CD4-positive, alpha-beta T cell treated with Interleukin-15 for 1 hour (primary cell): ENCODE measurements at regions not wholly inside any gene's neighbourhood (a gene's known extent, or its start where the extent isn't known, plus 50 kb on each side); places are given as distances from the start of the nearest gene placed in this dataset.

Experiments
- DNase-seq: peaks from one replicate; pipeline ENCODE4 v3.0.0-alpha.2; 2020

DNA sequence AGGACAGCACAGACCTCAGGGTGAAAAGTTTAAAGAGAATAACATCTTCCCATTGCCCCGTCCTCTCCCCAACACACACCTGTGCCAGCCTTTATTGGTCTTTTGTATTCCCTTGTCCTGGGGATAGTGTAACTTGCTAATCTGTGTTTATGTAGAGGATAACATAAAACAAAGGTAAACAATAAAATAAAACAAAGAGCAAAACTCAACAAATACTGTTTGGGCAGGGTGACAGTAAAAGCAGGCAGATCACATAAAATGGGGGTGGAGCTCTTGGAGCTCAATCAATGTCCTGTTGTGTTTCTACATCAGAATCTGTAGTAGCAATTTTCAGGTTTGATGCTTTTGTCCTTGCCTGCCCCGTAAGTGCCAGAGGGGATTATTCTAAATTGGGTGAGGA lies 1939.7 kb downstream of the TP53TG3F start:
- DNase-seq = no peak

DNA sequence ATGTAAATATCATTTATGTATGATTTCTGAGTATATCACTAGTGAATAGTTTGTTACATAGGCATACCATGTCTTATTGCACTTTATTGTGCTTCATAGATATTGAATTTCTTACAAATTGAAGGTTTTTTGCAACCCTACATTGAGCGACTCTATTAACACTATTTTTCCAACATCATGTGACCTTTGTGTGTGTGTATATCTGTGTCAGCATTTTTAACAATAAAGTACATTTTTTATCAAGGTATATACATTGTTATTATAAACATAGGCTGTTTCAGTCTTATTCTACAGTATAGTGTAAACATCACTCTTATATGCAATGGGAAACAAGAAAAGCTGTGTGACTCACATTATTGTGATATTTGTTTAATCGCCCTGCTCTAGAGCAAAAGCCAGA lies 1944.9 kb downstream of the TP53TG3F start:
- no peak for DNase-seq

DNA sequence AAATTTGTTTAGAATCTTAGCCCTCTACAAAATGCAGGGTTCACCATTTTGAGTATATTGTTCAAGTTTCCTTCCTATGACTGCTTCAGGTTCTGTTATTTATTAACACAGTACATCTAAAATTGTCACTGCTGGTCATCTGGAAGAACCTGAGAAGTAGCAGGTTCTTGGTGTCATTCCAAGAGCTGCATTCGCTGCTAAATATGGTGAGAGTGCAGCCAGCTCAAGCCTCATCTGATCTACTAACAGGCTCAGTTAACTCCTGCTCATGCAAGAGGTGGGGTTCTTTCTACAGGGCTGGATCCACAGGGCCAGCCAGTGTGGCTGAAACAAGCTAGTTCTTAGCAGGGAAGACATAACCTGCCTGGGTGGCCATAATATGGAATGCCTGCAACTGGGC lies 1946.1 kb downstream of the TP53TG3F start:
- DNase-seq = no peak

DNA sequence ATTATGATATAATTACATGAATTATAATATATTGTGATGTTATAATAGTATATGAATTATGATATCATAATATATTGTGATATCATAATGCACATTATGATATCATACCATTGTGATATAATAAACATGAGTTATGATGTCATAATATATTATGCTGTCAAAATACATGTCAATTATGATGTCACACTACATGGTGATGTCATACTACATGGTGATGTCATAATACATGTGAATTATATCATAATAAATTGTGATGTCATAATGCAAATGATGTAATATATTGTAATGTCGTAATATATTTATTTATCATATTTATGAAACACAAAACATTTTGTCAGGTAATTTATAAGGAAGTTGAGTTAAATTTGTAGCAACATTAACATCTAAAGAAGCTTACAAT lies 1950.1 kb downstream of the TP53TG3F start:
- DNase-seq = no peak

DNA sequence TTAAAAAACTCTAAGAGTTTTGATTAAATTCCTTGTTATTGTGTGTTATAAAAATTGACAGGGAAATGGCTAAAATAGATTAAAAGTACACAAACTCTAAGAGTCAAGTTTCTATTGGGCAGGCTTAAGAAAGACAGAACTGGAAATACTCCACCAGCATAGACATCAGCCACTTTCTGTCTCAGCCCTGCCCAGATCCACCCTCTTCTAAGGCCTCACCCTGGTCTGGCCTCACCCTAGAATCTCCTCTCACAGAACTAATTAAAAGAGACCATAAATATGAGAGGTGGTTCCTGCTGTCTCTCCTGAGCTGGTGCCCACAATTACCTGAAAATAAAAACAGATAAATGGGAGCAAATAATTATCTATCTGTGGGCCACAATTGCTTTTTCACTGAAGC lies 1951.0 kb downstream of the TP53TG3F start:
- no peak for DNase-seq

DNA sequence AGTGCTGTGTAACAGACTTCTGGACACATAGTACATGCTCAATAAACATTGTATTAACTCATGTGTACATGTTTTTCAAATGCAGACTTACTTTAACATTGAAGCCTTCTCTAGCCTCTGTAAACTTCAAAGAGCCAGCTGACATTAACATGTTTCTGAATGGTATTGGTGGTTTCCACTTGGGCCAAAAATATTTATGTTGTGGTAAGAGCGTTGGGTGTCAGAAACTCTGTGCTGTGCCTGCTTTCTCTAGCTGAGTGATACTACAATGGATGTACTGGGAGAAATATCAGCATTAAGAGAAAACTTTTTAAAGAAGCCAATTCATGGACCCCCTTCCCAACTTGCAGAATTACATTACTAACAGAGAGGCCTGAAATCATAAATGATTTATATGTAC lies 1951.7 kb downstream of the TP53TG3F start:
- no peak for DNase-seq

DNA sequence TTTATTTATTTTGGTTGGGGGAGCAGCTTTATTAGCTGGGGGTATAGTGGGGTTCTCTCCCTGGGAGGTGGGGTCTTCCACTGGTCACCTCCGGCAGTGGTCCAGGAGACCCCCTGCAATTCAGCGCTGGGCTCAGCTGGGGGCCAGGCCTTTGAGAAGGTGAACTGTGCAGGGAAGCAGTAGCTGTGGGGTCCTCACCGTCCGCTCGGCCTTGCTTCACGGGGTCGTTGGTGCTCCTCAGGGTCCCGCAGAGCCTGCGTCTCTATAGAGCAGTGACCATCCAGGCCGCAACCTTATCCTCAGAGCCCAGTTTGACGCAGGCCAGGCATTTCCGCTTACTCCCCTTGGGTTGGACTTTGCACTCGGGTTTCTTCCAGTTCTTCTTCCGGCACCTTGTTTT lies 1954.7 kb downstream of the TP53TG3F start:
- DNase-seq = no peak

DNA sequence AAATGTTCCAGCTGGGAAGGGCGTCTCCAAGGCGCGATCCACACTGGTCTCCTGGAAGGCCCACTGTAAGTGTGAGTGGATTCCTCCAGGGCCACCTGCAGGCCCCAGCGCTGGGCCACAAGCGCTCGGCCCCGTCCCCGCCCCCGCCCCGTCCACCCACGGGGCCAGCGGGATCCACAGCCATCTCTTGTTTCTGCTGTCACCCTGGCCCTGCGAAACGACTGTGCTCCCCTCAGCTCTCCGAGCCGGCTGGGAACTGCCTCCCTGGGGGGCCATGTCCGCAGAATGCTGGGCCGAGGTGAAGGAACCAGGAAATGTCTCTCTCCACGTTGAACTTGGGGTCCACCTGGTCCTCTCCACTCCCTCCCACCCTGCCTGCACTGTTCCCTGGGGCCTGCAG lies 1955.2 kb downstream of the TP53TG3F start:
- DNase-seq = no peak

DNA sequence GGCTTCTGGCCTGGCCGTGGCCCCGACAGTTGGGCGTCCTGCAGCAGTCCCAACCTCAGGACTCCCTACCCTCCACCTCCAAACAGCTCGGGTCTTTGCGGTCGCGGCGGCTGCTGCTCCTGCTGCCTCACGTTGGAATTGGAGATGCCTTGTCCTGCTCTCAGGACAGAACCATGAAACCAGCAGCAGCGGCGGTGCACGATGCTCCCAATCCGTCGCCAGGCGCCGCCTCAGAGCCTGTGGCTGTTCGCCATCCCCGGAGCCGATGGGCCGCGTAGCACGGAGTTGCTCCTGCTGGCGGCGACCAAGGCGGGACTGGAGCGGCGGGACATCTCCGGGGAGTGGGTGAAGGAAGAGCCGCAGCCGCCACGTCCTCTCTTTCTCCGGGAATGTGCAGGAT lies 1965.9 kb downstream of the TP53TG3F start:
- DNase-seq = no peak

DNA sequence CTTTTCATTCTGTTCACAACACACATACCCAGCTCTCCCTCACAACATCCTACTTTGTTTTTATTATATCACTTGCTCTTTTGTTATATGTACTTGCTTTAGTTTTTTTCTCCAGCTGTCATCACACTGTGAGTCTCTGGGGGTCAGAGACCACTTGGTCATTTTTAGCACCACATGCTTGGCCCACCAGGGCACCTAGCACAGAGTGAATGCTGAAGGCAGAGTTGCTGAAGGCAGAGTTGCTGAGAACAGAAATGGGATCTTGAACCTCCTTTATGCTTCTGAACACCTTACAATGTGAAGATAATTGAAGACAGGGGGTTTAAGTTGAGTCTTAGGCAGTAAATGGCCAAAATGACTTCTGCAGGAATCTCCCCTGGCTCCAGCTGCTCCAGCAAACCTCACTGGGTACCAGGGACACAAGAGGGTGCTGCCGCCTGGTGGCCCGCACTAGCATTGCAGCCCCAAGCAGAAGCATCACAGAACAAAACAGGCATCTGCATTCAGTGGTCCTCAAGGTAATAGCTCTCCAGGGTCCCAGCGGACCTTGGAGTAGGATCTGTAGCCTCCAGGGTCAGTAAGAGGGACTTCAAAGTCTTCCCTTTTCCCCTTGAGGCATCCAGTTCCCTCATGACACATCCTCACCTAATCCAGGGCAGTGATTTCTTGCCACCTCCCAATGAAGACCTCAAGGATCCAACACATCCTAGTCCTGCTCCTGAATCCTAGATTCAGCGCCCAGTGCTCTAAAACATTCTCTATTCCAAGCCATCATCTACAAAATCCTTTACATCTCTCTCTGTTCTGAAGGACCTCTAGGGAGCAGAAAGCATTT lies 1972.6 kb downstream of the TP53TG3F start:
- no peak for DNase-seq

DNA sequence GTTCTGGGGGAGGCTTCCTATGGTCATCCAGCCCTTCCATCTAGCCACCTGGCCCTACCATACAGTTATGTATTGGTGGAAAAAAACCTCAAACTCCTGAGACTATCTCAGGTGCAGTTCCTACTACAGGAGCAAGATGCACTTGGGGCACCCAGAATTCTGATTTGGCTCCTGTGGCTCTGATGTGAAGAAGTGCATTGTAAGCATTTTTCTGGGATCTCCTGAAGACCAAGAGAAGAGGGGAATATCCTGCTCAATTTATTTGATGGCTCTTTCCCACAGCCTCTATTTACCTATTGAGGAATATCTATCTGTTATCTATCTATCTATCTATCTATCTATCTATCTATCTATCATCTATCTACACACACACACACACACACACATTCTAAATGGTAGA lies 1981.5 kb downstream of the TP53TG3F start:
- DNase-seq = no peak

DNA sequence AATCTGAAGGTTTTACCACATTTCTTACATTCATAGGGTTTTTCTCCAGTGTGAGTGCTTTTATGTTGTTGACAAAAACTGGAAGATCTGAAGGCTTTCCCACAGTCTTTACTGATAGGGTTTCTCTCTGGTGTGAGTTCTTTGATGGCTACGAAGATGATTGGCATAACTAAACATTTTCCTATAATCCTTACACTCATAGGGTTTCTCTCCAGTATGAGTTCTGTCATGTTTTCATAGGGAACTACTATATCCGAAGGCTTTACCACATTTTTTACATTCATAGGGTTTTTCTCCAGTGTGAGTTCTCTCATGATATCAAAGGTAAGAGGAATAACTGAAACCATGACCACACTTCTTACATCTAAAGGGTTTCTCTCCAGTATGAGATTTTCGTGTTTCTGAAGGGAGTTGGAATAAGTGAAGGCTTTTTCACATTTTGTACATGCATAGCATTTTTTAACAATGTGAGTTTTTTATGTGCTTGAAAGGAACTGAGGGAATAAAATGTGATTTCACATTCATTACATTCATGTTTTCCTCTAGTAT lies 1987.7 kb downstream of the TP53TG3F start:
- DNase-seq = no peak

DNA sequence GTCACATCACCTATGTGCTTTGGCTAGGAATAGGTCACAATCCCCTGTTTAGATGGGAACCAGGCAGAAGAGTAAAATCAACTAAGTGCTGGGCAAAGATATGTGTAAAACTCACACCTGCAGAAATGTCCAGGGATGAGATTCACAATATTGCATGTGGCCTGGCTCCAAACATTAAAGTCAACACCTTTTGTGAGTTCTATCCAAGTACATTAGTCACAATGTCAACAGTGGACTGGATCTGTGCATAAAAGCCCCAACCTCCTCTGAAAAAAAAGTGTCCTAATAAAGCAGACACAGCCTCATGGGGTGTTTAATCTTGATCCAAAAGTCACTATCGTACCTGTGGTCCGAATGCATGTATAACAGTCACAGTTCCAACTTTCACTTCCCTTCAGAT lies 1990.3 kb downstream of the TP53TG3F start:
- DNase-seq = no peak

DNA sequence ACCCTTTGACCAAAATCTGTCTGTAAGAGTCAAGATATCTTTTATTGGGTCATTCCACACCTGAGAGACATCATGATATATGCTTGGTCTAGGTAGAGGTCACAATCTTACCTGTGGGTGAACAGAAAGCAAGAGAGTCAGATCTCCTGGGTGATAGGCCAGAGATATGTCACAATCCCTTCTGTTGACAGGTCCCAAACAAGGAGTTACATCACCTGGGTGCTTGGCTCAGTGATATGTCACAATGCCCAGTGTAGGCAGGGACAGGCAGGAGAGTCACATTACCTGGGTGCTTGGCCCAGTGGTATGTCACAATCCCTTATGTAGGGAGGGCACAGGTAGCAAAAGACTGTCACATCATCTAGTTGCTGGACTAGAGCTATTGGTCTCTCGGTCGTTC lies 1991.2 kb downstream of the TP53TG3F start:
- DNase-seq = no peak

DNA sequence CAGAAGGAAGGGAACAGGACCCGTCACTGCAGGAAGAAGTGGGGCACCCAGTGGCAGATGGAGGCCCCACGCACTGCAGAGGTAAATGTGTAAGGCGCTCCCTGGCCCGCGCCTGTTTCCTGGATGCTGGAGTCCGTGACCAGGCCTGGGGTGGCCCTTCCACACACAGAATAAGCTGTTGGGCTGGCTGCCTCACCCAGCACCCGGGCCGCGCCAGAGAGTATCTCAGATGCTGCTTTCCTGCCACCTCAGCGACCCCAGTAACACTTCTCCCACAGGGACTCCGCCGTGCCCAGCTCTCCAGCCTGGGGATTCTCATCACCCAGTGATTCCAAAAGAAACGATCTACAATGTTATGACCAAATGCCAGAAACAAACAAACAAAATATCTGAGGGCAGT lies 1993.1 kb downstream of the TP53TG3F start:
- DNase-seq = no peak

DNA sequence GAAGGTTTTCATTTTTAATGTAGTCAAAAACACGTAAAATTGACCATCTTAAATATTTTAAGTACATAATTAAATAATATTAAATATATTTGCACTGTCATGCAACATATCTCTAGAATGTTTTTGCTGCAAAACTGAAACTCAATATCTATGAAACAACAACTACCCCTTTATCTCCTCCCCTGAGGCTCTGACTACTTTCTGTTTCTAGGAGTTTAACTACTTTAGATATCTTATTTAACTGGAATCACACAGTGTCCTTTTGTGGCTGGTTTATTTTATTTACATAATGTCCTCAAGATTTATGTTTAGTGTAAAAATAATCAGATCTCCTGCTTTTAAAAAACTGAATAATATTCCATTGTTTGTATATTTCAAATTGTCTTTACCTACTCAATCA lies 2003.9 kb downstream of the TP53TG3F start:
- no peak for DNase-seq

DNA sequence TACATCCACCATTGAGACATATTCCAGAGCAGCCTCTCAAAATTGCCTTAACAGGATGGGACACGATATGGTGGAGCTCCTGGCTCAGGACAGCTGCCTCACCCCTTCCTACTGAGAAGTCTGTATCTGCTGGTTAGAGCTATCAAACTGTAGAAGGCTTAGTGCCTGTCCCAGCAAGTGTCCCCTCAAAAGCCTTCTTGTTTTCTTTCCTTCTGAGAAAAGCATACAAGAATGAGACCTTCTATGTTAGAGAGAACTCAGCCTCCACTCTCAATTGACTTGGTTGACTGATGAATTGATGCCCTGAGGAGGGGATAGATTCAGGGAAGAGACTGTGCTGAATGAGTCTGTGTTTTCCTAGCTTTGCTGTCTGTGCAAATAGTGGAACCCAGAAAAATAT lies 2020.9 kb downstream of the TP53TG3F start:
- DNase-seq = no peak

DNA sequence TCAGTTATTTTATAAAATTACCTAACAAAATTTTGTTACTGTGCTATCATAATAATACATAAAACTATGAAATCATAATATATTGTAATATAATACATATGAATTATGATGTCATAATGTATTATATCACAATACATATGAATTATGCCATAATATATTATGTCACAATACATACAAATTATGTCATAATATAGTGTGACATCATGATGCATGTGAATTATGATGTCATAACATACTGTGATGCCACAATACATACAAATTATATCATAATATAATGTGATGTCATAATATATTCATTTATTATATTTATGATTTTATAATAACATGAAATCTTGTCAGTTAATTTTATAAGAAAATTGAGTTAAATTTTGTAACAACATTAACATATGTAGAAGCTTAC lies 2021.6 kb downstream of the TP53TG3F start:
- DNase-seq = no peak

DNA sequence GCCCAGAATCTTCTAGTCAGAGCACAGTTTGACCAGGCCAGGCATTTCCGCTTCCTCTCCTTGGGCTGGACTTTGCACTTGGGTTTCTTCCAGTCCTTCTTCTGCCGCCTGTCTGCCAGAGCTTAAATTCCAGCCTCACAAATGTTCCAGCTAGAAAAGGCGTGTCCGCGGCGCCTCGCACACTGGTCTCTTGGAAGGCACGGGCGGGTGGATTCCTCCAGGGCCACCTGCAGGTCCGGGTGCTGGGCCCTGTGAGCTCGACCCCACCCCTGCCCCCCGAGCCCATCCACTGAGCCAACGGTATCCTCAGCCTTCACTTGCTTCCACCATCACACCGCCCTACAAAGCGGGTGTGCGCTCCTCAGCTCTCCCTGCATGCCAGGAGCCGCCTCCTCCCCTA lies 2026.5 kb downstream of the TP53TG3F start:
- DNase-seq = no peak

DNA sequence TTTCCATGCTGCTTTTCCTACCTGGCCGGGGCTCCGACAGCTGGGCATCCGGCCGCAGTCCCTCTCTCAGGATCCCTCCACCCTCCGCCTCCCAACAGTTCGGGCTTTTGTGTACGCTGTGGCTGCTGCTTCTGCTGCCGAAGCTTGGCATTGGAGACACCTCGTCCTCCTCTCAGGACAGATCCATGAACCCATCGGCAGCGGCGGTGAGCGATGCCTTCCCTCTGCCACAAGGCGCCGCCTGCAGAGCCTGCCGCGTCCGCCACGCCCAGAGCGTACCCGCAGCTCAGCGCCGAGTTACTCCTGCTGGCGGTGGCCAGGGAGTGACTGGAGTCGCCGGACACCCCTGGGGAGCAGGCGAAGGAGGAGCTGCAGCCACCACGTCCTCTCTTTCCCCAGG lies 2032.8 kb downstream of the TP53TG3F start:
- no peak for DNase-seq

DNA sequence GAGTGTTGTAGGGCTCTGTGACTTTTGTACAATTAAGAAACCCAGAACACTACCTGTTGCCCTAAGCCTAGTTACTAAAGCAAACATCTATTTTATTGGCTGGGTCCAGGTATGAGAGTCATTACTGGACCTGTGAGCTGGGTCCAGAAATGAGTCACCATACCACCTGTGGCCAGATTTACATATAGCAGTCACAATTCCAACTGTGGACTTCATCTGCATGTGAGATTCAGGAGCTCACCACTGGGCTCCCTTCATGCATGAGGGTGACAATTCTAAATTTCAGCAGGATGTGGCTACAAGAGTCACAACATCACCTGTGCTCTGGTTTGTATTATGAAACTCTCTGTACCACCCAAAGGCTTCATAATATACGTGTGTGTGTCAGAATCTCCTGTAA lies 2038.0 kb downstream of the TP53TG3F start:
- no peak for DNase-seq

DNA sequence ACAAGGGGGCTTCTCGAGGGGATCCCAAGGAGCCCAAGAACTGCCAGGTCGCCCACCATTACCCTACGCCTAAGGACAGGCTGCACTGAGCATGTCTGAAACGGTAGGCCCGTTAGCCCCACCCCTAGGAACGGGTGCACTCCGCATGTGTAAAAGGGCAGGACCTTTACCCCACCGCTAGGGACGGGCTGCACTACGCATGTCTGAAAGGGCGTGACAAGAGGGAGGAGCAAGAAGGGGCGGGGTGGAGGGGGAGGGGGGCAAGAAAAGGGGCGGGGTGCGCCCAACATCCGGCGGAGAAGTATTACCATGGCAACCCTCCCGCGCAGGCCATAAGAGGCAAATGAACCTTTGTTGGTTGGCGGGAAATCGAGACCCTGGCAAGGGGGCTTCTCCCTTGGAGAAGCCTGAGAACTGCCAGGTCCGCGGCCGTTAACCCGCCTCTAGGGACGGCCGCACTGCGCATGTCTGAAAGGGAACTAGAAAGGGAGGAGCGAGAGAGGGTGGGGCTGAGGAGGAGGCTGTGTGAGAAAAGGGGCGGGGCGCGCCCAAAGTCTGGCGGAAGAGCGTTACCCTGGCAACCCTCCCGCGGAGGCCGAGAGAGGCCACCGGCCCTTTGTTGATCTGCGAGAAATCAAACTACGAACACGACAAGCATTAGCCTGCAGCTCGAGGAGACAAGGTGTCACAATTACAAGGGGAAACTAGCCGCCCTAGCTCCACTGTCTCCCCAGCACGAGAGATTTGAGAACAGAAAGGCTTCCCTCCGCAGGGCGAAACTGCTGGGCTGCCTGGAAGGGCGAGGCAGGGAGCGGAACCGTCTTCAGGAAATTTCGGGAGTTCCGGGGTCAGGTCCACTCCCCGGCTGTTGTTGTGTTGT lies 2046.8 kb downstream of the TP53TG3F start:
- no peak for DNase-seq

DNA sequence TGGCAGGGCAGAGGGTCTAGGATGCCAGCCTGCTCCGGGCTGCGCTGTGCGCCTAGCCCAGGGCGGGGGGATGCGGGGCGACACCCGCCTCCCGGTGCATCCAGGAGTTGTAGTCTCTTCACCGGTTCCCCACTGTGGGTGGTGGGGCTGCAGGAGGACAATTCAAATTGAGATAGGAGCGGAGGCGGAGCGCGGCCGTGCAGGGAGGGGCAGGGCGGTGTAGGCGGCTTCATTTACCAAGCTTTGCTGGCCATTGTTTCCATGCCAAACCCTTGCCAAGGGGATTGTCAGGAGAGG lies 2047.4 kb downstream of the TP53TG3F start:
- DNase-seq = no peak

DNA sequence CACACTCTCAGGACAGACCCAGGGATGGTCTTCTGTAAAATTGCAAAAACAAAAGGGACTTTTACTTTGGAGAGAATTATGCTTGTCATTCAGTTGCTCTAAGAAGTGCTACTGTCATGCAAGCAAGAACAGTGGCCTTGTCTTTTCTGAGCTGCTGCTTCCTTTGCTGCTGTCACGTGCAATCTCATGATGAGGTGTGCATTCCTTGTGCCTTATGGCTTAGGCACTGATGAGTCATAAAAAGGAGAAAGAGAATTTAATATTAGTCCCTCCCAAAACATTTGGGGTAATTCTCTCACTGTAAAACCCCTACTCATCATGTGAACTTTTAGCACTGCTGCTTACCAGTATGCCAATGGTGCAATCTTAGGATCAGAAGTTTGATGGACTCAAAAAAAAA lies 2051.3 kb downstream of the TP53TG3F start:
- no peak for DNase-seq
